HG03565 (cell line): ENCODE measurements at regions not wholly inside any gene's neighbourhood (a gene's known extent, or its start where the extent isn't known, plus 50 kb on each side); places are given as distances from the start of the nearest gene placed in this dataset.
"Not testable (repeated sequence)": the region's sequence is repeated elsewhere in the genome, so short reads cannot be mapped to it uniquely, and the experiment has no call there.

ENCODE experiments used
- ATAC-seq: cut with Tn5 transposase; IDR thresholded peaks from one replicate; pipeline ENCODE4 v1.9.1; 2021; ENCODE audit warnings: mild to moderate bottlenecking, moderate library complexity; ENCODE audit not compliant: unreplicated experiment

GRCh38 chr14:21940887-21941856, 267.6 kb upstream of the OR4E1 start:
- ATAC-seq: no peak

DNA sequence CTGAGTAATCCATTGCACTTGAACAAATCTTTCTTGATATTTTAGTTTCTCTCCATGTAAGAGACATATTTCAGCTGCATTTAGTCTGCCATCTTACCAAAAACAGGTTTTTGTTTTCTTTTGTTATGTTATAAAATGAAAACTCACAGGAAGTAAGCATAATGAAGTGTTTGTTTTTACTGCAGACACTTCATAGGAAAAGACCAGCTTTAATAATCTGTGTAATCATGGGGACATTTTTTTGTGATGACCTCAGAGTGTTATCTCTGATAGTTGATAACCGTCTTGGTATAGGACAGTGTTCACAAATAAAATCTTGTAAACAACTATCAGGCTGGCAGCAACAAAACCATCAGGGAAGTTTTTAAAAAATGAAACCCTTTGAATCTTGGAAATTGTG, 266.2 kb upstream of the OR4E1 start:
- ATAC-seq: no peak

GRCh38 chr14:21937996-21938395, 264.4 kb upstream of the OR4E1 start:
- ATAC-seq: no peak

GRCh38 chr14:21933681-21934080, 260.1 kb upstream of the OR4E1 start:
- ATAC-seq: no peak

- peak; percentile 71 for ATAC-seq
These were observed 250.9 kb upstream of the OR4E1 start for GRCh38 chr14:21924479-21924878.

DNA sequence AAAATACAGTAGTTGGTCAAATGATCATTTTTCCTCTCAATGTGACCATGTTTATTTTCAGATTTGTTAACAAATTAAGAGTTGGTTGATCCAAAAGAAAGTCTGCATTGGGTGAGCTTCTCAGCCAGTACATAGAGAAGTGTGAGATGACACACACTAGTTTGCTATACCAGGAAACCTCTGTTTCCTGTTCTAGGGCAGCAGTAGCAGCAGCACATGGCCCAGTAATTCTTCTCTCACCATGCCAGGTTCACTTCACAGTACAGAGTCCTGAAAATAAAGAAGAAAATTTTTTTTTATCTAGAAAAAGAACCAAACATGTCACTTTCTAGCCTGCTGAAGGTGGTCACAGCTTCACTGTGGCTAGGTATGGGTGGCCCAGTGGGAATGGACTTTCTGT, 250.2 kb upstream of the OR4E1 start:
- ATAC-seq: no peak

DNA sequence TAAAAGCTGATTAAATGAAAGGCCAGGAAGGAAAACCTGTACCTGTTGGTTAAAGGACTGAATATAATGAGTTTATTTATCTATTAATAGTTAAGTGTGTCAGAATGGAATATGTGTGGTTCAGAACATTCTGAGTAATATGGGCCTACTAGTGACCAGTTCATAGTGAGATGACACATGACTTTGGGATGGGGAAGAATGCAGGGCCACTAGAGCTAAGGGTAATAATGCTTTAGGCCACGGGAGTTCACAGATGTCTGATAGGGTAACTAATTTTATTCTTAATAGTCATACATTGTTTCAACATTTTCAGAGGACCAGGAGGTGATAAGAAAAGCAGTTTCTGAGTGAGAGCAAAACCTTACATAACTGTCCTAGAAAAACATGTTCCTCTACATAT, 247.8 kb upstream of the OR4E1 start:
- no peak for ATAC-seq

DNA sequence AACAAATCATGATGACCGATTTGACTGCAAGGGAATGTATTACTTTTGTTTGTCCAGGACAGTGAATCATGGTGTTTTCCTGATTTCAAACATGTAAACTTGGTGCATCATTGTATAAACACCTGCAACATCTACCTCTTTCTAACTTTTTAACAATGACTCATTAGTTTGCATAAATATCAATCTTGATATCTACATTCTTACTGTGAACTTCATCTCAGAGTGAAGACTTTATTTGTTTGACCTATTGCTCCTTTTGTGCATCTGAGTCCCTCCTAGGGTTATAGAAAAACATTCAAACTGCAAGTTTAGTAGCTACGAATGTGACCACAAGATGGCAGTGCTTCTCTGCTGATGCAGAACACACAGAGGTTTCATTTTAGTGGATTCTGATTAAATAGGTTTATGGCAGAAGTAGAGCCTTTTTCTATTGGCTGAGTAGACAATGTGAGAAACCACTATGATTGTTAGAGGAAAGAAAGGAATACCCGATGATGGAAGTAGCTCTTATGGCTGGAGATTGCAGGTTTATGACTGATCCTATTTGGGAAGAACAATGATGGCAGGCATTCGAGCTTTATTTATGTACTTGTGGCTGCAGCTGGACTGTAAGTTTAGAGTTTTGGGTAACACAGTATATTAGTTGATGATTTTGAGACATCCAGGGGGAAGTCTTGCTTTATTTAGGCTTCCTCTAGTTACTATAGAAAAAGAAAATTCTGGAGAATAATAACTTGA, 244.2 kb upstream of the OR4E1 start:
- ATAC-seq: peak; percentile 74

DNA sequence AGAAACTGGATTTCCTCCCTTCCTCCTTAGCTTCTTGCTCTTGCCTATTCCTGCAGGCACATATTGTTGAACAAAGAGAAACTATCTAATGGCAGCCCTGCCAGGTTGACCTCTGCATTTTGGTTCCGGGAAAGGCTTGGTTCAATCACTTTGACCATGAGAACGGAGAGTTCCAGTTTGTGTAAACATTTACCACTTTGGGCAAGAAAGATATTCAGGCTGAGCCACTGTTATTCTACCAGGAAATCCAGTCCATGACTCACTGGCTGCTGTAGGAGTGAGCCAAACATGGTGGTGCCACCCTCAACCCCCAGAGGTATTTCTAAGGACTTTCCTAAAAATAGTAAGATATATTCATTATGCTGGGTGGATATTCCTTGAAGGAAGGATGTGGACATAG, 242.2 kb upstream of the OR4E1 start:
- no peak for ATAC-seq

DNA sequence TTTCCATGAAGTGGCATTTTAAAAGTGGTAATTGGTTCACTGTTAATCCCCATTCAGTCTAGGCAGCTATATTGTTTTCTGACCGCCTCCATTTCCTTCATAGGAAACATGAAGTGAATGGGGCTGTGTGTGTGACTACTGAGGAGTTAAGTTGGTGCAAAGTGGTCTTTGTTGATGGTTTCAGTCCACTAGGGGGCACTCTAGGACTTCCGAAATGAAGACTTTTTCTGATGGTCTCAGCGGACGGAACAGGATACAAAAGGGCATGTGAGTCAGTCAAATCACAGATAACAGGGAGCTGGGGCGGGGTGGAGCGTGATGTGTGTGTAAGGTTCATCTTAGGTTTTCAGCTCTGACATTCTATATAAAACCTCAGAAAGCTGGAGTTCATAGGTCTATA, 240.1 kb upstream of the OR4E1 start:
- ATAC-seq: no peak

GRCh38 chr14:21912367-21912766, 238.7 kb upstream of the OR4E1 start:
- no peak for ATAC-seq

GRCh38 chr14:21911877-21912276, 238.3 kb upstream of the OR4E1 start:
- no peak for ATAC-seq

GRCh38 chr14:21910260-21910659, 236.6 kb upstream of the OR4E1 start:
- no peak for ATAC-seq

DNA sequence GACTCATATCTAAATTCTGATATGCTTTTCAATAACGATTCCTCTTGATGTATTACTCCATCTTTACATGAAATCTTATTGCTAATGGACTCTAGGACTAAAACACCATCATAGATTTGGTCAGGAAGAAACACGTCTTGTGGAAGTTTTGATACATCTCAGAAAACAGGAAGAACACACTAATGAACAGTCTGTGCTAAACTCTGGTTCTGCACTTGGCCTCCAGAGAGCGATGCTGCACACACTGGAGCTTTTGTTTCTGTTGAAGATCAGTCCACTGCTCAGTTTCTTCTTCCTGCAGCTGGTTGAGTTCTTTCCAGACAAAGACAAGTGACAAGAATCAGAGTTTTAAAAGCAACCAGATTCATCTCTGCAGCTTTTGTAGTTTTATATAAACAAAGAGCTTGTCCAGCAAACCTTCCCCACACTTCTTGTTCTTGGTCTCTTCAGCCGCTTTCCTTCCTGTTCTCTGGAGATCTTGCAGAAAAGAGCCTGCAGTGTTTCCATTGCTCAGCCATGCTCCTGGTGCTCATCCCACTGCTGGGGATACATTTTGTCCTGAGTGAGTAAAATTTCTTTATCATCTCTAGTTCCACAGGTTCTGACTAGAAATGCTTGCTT, 229.1 kb upstream of the OR4E1 start:
- ATAC-seq: no peak

DNA sequence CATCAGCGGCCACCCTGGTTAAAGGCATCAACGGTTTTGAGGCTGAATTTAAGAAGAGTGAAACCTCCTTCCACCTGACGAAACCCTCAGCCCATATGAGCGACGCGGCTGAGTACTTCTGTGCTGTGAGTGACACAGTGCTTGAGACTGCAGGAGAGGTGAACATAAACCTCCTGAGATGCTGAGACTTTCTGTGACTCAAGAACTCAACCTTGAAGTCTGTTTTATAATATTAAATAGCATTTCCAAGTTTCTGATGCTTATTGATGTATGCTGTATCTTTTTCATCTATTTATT, 221.2 kb upstream of the OR4E1 start:
- not testable (repeated sequence) for ATAC-seq

GRCh38 chr14:21894003-21894897, 220.6 kb upstream of the OR4E1 start:
- no peak for ATAC-seq

GRCh38 chr14:21891921-21892320, 218.3 kb upstream of the OR4E1 start:
- no peak for ATAC-seq

DNA sequence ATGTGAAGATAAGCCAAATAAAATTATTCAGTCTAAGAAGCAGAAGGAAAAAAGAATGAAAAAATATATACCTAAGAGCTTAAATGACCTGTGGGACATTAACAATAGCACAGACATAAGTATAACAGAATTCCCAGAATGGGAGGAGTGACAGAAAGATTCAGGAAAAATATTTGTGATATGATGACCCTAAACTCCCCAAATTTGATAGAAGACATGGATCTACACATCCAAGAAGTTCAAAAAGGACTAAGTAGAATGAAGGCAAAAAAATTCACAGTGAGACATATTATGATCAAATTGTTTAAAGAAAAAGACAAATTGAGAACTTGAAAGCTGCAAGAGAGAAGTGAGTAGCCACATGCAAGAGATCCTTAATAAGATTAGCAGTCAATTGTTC, 211.4 kb upstream of the OR4E1 start:
- no peak for ATAC-seq

DNA sequence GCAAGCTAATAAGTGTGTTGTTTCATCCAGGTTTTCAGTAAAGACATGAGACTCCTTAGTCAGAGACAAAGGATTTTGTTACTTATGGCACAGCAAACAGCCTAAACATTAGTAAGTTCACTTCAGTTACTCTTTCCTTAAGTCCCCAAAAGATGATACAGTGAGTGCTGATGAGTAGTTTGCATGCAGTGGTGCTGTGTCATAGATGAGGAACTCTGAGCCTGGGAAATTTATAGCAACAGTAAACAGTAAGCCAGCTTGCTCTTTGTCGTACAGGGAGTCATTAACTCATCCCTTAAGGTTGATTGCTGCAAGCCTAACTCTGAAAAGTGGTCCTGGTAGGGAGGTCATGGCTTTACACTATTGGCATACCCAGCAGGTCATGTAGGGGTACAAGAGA, 208.6 kb upstream of the OR4E1 start:
- no peak for ATAC-seq

- no peak for ATAC-seq
These were observed 207.3 kb upstream of the OR4E1 start for GRCh38 chr14:21880918-21881317.

DNA sequence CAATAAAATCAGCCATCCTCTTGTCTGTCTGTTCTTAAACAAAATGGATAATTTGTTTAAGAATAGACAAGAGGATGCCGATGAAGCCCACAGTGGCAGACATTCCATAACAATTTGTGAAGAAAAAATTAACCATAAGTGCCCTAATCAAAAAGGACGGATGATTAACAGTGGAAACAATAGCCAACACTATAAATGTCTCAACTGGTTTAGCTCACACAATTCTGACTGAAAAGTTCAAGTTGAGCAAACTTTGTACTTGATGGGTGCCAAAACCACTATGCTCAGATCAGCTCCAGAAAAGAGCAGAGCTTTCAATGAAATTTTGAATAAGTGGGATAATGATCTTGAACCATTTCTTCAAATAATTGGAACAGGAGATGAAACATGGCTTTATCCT, 202.2 kb upstream of the OR4E1 start:
- ATAC-seq: no peak
